GM19023 (cell line): ENCODE measurements at regions not wholly inside any gene's neighbourhood (a gene's known extent, or its start where the extent isn't known, plus 50 kb on each side); places are given as distances from the start of the nearest gene placed in this dataset.

Experiments used
- ATAC-seq: cut with Tn5 transposase; IDR thresholded peaks from one replicate; pipeline ENCODE4 v1.9.1; 2021; ENCODE audit warnings: mild to moderate bottlenecking, moderate library complexity; ENCODE audit not compliant: unreplicated experiment

GRCh38 chr6:166733900-166734299 is 106.8 kb upstream of the RPS6KA2 start:
- no peak for ATAC-seq

- ATAC-seq, result no peak
Observed at GRCh38 chr6:166729658-166730057, 102.6 kb upstream of the RPS6KA2 start.

GRCh38 chr6:166728884-166729530 is 102.0 kb upstream of the RPS6KA2 start:
- no peak for ATAC-seq

GRCh38 chr6:166726201-166726600 is 99.2 kb upstream of the RPS6KA2 start:
- ATAC-seq, result no peak

GRCh38 chr6:166725571-166725970 is 98.5 kb upstream of the RPS6KA2 start:
- no peak for ATAC-seq

- ATAC-seq, result no peak
Observed at GRCh38 chr6:166724576-166724975, 97.5 kb upstream of the RPS6KA2 start.

- ATAC-seq, result no peak
Observed at GRCh38 chr6:166722785-166723184, 95.7 kb upstream of the RPS6KA2 start.

GRCh38 chr6:166721576-166721975 is 94.5 kb upstream of the RPS6KA2 start:
- no peak for ATAC-seq

GRCh38 chr6:166720856-166721255 is 93.8 kb upstream of the RPS6KA2 start:
- ATAC-seq, result no peak

GRCh38 chr6:166719019-166719418 is 92.0 kb upstream of the RPS6KA2 start:
- no peak for ATAC-seq

GRCh38 chr6:166718516-166718915 is 91.5 kb upstream of the RPS6KA2 start:
- no peak for ATAC-seq

- no peak for ATAC-seq
Observed at GRCh38 chr6:166716910-166717617, 90.0 kb upstream of the RPS6KA2 start.

GRCh38 chr6:166715992-166716391 is 88.9 kb upstream of the RPS6KA2 start:
- no peak for ATAC-seq

GRCh38 chr6:166715065-166715464 is 88.0 kb upstream of the RPS6KA2 start:
- no peak for ATAC-seq

GRCh38 chr6:166714581-166714980 is 87.5 kb upstream of the RPS6KA2 start:
- ATAC-seq, result no peak

- ATAC-seq, result no peak
Observed at GRCh38 chr6:166714187-166714510, 87.1 kb upstream of the RPS6KA2 start.

- no peak for ATAC-seq
Observed at GRCh38 chr6:166713434-166714186, 86.6 kb upstream of the RPS6KA2 start.

GRCh38 chr6:166712286-166713228 is 85.5 kb upstream of the RPS6KA2 start:
- no peak for ATAC-seq

- ATAC-seq, result no peak
Observed at GRCh38 chr6:166710084-166710483, 83.0 kb upstream of the RPS6KA2 start.

GRCh38 chr6:166708460-166708859 is 81.4 kb upstream of the RPS6KA2 start:
- no peak for ATAC-seq

- peak; percentile 83 for ATAC-seq
Observed at GRCh38 chr6:166707045-166707444, 80.0 kb upstream of the RPS6KA2 start.
